ENCODE measurements at regions not wholly inside any gene's neighbourhood (a gene's known extent, or its start where the extent isn't known, plus 50 kb on each side); places are given as distances from the start of the nearest gene placed in this dataset.
"Not testable (repeated sequence)": the region's sequence is repeated elsewhere in the genome, so short reads cannot be mapped to it uniquely, and the experiment has no call there.

DNA sequence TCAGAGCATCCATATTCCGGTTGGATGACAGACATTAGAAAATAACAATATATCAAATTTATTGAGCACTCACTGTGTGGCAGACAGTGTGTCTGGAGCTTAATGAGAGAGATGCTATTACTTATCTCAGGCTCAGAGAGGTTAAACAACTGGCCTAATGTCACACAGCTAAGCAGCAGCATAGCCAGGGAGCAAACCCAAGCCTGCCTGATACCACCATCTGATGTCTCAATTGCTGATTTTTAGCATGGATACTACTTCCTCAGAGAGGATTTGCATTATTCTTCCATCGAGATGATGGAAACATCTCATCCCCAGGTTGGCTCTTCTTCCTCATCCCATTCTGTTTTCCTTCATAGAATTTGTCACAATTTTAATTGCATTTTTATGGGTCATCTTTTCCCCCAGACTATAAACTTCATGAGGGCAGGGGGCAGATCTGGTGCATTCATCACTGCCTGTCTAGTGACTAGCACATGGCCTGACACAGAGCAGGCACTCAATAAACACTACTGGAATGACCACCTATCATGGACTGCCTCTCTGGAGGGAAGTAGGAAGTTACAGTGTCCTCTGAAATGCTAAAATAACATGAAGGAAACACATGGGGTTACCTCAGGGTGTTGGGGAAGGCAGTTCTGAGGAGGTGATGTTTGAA is 344.8 kb upstream of the CCL2 start:
- DNase-seq: no peak

DNA sequence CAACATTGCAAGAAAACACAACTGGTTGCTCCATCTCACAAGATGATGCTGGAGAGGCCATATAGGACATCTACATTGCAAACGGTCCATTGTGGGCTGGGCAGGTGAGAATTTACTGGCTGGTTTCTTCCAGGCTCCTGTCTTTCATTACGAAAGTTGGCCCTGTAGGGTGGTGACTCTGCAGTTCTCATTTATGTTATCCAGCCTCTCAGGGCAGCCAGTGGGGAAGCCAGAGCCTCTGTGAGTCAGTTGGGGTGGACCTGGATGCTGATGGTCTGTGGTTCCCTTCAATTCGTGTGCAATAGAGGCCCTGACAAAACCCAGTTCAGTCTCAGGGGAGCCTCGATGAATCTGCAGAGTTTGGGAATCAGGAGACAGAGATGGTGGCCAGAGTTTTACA is 341.0 kb upstream of the CCL2 start:
- no peak for DNase-seq

DNA sequence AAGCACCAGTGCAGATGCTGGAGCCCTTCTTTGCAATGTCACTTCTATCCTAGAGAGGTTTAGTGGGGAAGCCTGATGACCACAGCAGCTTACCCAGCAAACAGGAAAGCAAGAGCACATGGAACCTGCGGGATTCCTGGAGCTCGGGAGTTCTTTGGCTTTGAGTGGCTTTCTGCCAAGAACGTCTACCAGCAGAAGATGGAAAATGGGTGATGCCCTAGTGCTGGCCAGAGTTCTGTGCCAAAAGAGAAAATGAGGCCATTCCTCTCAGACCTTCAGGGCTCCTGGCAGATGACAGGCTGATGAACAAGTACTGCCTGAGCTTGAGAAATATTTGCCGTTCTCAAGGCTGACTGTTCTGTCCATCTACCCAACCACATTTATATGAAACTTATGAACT is 332.1 kb upstream of the CCL2 start:
- no peak for DNase-seq

DNA sequence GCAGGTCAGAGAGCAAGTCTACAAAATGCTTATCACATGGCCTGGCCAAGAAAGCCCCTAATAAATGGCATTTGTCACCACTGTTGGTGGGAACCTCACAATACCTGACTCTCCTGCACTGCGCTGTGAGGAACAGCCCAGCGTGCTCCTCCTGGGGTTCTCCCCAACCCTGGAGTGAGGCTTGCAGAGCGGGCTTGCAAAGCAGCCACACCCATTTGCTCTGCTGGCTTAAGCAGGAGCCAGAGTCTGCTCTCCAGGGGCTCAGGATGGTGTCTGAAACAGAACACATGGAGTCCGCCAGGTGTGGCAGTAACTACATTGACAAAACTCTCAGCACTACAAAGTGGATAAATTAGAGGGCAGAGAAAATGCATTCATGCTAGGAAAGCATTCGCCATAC is 331.0 kb upstream of the CCL2 start:
- DNase-seq: no peak

DNA sequence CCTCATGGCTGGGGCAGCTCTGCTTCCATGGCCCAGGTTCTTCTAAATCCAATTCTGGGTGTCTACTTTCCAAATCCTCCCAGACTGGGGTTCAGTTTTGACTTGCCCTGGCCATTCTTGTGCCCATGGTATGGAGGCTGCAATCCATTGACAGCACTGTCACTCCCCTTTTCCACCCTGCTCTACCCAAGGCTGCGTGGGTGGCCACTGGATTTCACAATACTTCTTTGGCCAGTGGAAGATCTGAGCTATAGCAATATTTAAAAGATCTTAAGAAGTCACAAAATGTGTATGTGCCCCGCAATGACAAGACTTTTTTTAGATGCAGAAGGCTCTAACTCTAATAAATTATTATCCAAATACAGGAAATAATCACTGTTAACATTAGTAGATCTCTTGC is 329.4 kb upstream of the CCL2 start:
- no peak for DNase-seq

DNA sequence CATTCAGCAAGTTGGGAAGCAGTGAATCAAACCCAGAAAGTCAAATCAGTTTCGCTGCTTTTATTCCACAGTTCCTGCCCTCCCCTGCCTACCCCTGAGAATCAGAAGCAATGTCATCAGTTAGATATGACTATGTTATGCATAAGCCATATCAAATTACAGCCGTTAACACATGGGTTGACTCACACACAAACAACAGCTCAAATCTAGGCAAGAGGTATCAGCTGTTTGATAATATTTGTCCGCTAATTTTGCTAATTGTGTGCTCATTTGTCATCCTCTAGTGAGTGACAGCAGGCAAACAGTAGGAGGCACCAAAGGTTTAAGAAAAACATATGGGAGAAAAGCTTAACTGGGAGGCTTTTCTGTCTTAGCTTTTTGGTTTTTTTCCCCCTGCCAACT is 327.4 kb upstream of the CCL2 start:
- DNase-seq: no peak

DNA sequence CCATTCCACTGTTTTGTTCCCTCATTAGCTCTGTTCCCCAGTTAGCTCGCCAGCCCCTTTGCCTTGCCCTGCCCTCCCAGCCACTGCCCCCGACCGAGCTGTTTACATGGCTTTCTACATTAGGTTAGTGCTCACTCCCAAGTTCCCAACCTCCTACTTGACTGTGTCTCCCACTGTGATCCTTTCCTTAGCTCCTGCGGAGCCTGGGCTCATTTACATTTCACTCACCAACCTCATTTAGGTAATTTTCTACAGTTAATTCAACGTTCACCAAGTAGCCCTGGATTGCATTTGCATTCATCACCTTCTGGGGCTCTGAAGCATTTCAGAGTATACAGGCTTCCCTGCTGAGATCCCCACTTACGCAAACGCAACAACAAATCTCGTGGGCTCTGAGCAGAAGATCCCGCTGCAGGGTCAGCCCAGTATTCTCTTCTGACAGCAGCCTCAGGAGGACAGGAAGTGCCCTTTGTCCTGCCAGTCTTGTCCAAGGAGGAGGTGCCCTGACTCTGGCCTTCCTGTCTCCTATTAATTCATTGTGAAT is 325.8 kb upstream of the CCL2 start:
- DNase-seq: no peak

DNA sequence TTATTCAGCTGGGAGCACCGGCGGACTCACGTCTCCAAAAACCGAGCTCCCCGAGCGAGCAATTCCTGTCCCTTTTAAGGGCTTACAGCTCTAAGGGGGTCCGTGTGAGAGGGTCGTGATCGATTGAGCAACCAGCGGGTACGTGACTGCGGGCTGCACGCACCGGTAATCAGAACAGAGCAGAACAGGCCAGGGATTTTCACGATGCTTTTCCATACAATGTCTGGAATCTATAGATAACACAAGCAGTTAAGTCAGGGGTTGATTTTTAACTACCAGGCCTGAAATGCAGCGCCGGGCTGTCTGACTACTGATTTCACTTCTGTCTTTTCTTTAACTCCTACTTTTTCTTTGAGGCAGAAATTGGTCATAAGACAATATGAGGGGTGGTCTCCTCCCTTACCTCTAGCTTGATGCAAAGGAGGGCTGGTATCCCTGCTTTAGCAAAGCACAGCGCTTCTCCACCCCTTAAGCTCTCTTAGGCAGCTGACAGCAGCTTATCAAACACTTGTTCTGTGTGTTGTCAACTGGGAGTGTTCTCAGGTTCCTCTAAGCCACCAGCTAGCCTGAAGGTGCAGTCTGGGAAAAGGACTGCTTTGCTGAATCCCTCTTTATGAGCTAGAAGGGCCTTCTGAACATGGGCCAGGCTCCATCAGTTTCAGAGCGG is 323.8 kb upstream of the CCL2 start:
- not testable (repeated sequence) for DNase-seq

DNA sequence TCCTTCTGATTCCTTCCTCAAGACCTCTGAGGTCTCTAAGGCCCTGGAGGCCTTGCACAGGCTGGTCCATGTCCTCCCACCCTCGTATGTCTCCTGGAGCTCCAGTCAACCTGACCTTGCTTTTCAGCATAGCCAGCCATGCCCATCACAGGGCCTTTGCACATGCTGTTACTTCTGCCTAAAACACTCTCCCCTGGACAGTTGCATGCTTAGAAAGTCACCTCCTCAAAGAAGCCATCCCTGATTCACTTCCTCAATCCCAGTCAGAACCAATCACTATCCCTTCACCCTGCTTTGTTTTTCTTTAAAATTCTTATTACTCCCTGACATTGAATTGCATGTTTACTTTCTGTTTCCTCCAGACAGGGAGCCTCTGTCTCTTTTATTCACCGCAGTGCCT is 322.1 kb upstream of the CCL2 start:
- no peak for DNase-seq

DNA sequence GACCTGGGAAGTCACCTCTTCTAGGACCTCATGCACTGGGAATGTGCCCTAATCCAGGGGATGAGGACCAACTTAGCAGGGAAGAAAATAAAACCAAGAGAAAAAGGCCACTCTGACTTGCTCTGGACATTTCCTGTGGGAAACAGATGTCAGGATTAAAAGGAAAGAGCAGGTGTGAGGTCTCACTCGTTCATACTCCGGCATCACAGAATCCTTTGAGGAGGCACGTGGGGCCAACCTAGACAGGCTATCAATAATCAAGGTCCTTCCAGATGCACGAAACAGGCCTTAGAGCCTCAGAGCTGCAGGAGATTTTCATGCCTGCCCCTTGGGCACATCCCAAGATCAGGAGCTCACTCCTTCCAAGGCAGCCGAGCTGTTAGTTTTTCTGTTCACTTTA is 321.5 kb upstream of the CCL2 start:
- no peak for DNase-seq

DNA sequence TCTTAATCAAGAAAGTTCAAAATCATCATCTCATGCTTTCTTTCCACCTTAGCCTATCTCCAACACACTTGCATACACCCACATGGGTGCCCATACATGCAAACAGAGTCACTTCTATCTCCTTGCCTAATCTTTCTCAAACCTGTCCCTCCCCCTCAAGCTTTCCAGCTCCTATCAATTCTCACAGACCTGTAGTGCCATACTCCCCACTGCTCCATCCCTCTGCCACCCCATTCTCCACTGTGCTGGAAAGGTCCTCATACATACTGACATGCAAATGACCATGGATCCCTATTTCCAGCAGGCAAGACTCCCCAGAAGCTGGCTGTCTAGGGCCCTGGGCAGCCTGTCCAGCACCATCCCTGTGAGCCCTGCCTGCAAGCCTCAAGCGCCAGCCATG is 320.4 kb upstream of the CCL2 start:
- DNase-seq: no peak

DNA sequence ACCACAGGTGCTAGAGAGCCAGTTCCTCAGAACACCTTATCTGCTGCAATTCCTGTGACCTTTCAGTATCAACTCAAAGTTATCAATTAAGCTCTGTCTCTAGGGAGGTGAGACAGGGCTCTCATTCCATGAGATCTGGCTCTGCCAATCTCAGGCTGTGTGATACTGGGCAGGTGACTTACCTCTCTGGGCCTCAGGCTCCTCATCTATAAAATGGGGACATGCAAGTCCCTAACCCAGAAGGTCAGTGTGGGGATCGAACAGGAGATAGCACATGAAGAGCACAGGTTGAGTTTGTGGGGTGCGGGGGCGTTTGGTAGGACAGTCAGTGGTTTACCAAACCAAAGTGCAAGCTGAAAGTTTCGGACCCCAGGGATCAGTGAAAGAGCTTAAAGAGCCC is 319.3 kb upstream of the CCL2 start:
- DNase-seq: no peak

DNA sequence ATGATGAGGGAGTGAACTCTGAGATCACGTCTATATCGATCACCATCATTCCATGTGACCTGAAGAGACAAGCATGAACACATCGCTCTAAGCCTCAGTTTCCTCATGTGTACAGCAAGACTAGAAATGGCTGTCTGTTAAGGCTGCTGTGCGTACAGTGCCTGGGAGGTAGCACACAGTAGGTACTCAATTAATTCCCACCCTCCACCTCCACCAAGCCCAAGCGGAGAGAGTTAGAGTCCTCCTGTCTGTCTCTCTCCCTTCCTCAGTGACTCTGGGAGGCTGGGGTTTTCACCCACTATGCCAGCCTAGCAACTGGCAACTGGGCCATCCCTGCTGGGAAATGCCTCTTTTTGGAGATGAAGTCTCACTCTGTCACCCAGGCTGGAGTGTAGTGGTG is 318.3 kb upstream of the CCL2 start:
- DNase-seq: no peak

DNA sequence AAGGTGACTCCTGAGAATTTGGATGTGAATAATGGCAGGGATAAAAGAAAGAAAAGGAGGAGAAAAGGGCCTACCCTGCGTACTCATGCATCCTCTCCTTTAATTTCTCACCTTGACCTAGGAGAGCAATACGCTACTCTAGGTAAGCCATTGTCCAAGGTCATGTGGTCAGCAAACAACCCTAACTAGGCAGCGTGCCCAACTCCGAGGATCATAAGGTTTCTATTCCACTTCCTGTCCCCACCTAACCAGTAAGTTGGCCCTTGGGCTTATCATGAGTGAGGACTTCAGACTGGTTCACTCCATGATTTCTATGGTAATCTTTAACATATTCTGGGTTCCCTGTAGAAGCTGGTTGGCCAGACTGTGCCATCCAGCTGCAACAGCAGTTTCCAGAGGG is 315.1 kb upstream of the CCL2 start:
- DNase-seq: no peak

DNA sequence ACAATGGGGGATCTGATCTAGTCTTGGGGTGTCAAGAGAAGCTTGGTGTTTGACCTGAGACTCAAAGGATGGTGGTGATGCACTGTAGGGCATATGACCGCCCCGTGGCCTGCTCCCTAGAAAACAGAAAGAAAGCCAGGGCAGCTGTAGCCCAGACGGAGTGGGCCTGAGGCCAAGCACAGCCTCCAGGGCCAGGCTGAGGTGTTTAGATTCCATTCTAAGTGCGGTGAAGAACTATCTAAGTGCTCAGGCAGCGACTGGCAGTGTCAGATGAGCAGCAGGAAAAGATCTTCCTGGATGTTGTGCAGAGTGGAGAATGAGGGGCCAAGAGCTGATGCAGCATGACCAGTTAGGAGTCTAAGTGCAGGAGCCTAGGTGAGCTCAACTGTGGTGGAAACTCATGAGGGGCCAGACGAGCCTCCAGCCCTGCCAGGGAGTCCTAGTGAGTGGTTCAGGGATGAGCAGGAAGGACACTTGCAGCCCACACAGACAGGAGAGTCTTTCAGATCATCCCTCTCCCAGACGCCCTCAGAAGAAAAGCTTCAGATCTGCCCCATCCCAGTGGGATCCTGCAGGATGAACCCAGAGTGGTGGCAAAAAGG is 314.2 kb upstream of the CCL2 start:
- DNase-seq: no peak

DNA sequence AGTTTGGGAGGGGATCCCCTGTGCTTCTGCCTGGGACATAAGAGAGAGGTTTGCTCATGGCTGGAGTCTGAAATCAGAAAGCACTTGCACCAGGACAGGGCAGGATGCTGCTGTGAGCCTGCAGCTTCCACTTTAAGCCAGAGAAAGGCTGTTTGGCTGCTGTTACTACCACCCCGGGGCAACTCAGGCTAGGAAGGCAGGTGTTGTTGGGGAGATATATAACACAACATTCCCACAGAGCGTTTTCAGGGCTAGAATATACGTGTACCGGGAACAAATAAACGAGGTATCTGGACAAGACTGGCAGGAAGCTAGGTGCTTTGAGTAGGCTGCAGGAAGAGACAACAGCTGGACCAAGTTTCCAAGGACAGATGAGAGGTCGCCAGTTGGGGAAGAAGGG is 313.3 kb upstream of the CCL2 start:
- no peak for DNase-seq

DNA sequence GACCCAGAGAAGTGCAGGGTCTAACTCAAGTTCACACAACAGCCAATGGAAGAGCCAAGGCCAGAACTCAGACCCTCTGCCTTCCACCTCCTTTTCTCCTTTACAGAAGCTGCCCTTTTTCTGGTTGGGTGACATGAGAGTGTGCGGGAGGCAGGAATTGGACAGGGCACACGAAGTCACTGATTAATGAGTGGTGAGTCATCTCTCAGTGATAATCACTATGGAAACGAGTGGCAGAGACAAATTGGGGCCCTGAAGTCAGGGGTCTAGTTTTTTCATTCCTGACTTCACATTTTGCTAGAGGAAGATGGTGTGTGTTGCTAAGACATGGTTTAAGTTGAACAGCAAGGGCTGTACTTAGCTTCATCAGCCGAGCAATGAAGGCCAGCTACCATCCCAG is 312.7 kb upstream of the CCL2 start:
- DNase-seq: no peak

DNA sequence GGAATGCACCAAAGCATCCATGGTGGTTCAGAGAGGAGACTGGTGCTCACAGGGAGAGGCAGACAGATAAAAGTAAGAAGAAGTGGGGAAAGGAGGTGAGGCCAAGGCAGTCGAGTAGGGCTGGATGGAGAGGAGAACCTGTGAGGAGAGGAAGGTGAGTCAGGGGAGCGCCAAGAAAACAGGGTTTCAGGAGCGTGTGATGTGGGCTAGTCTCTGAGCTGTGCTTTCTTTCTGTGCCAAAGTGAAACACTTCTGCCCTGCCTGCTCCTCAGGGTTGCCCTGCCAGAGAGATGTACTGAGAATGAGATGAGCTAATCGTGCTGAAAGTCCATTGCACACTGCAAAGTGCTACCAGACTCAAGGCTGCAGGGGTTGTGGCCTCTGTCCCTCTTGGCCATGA is 310.7 kb upstream of the CCL2 start:
- no peak for DNase-seq

DNA sequence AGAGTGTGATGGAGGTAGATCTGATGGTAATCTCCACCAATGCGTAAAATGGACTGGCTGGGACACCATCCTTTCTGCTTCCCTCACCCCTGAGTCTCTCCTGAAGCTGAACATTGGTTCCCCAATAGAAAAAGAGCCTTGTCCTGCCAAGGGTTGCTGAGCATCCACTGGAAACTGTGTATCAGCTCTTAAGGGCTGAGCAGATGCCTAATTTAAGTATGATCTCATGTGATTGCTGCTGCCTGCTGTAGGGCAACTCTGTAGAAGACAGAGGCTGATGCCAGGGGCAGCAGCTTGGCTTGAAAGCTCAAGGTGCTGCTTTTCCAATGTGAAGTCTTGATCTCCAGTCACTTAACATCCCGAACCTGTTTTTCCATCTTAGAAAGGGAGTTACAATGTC is 310.3 kb upstream of the CCL2 start:
- DNase-seq: no peak

DNA sequence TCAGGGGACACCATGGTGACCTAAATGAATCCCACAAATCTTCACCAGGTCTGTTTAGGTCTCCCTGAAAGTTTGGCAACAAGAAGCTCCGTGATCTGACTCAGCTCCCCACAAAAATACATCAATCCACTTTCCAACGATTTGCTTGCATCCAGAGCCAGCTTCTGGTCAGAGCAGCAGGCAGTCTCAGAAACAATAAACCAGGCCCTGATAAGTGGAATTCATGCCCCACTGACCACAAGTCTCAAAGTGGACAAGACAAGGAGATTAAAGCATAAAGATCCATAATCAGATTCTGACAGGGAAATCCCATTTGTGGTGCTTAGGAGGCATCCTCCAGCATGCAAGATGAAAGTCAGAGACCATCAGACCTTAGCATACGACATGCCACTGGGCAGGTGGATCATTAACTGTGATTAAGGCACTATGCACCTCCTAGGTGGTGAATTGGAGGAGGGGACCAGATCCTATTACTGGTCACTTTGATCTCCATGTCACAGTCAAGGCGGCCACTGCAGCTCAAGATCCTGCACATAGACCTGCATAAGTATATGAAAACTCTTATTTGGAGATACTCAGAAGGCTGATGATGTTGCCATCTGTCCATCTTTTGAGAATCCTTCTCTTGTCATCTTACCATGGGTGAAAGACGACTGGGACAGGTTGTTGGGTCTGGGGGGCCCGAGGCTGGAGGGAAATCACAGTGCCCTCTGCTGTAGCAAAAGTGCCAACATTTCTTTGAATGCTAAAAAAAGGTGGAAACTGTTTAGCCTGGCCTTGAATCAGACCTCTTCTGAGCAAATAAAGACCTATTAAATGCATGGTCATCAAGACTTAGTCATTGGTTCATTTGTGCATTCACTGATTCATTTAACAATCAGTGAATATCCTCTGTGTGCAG is 309.2 kb upstream of the CCL2 start:
- no peak for DNase-seq

DNA sequence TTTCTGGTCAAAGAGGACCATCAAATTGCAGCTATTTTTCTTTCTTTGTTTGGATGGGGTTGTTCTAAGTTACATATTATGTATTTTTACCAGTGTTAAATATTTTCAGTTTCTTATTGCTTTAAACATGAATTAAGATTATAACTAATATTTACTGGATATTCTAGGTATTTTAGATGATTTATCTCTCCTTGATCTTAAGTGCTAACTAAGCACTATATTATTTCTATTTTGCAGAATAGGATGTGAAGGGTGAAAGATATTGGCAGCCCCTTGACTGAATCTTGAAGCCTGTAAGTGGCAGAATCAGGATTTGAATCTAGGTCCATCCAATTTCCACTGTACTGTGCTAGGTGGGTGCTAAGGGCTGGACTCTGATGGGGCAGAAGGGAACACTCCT is 307.3 kb upstream of the CCL2 start:
- DNase-seq: no peak

DNA sequence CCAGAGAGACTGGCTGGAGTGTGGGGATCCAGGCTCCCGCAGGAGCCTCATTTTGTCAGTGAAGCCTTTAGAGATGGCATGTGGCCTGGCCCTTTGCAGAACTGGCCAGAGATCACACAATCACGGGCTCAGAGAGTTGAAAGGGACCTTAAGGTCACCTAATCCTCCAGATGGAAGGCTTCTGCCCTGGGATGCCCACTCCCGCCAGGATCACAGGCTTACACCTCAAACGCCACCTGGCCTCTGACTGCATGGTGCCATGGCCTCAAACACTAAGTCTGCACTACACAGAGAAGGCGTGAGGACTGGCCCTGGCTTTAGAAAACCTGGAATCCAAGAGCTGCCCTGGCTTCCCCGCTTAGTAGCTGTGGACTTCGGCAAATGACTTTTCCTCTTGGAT is 306.8 kb upstream of the CCL2 start:
- DNase-seq: no peak

DNA sequence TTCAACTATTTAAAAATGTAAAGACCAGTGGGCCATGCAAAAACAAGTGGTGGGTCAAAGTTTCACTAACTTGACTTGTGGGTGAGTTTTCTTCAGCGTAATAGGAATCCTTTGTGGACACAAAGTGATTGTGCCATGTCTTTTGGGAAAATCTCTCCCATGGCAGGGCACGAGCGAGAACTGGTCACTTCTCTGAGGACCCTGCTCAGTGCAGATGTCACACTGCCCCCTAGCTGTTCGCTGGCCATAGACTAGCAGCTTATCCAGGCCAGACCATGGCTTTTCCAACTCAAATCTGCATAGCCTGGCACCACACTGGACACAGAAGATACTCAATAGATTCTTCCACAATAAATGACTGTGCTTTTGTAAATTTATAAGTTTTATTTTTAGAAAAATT is 306.0 kb upstream of the CCL2 start:
- DNase-seq: peak in 1 of 2 experiments; percentile 9

All from SHP77 (cell line).